Osteoblast (primary cell): ENCODE measurements at regions not wholly inside any gene's neighbourhood (a gene's known extent, or its start where the extent isn't known, plus 50 kb on each side); places are given as distances from the start of the nearest gene placed in this dataset.

Experiments used
- DNase-seq: peaks from one replicate; pipeline ENCODE4 v3.0.0; 2011; ENCODE audit warnings: low spot score, mixed read lengths; ENCODE audit not compliant: insufficient read length; ENCODE audit errors: missing footprints
- H2AFZ ChIP-seq: 2 replicates; pipeline ENCODE4 v1.6.0; 2011; ENCODE audit warnings: mild to moderate bottlenecking, low read length
- H3K27ac ChIP-seq: 2 replicates; pipeline ENCODE4 v1.5.1; 2011; ENCODE audit warnings: mild to moderate bottlenecking, low read depth, low read length, moderate library complexity
- H3K27me3 ChIP-seq: 2 replicates; pipeline ENCODE4 v1.6.0; 2012; ENCODE audit warnings: mild to moderate bottlenecking, control low read depth, inconsistent platforms, low read length, moderate library complexity; ENCODE audit not compliant: insufficient read depth
- H3K36me3 ChIP-seq: 2 replicates; pipeline ENCODE4 v1.5.1; 2011; ENCODE audit warnings: mild to moderate bottlenecking, low read length, control low read depth, moderate library complexity; ENCODE audit not compliant: insufficient read depth
- H3K4me1 ChIP-seq: 2 replicates; pipeline ENCODE4 v1.5.1; 2011; ENCODE audit warnings: mild to moderate bottlenecking, low read length, control low read depth, moderate library complexity; ENCODE audit not compliant: insufficient read depth
- H3K4me2 ChIP-seq: 2 replicates; pipeline ENCODE4 v1.6.0; 2011; ENCODE audit warnings: mild to moderate bottlenecking, low read length; ENCODE audit not compliant: insufficient read depth
- H3K4me3 ChIP-seq: fragments of 200-600 bp; sonication (generic); 3 replicates; pipeline ENCODE4 v1.5.1; 2012; ENCODE audit warnings: mild to moderate bottlenecking, low read length, inconsistent platforms; ENCODE audit not compliant: insufficient read depth
- H3K79me2 ChIP-seq: 2 replicates; pipeline ENCODE4 v1.6.0; 2012; ENCODE audit warnings: mild to moderate bottlenecking, low read length, control low read depth, inconsistent platforms; ENCODE audit not compliant: insufficient read depth
- H3K9me3 ChIP-seq: 2 replicates; pipeline ENCODE4 v1.5.1; 2011; ENCODE audit warnings: low read depth, low read length, control low read depth
- H4K20me1 ChIP-seq: 2 replicates; pipeline ENCODE4 v1.6.0; 2012; ENCODE audit warnings: mild to moderate bottlenecking, low read length, control low read depth; ENCODE audit not compliant: insufficient read depth
- CTCF ChIP-seq: IDR thresholded peaks from 2 replicates; pipeline ENCODE4 v1.5.1; 2011; ENCODE audit warnings: mild to moderate bottlenecking, low read depth, low read length, moderate library complexity; ENCODE audit errors: extremely low read depth

- H2AFZ ChIP-seq: no peak overlapping the region
- H3K27ac ChIP-seq: no peak overlapping the region
- H3K4me1 ChIP-seq: no peaks in the 10 kb centered on the region
- no peak for DNase-seq
- no peaks in the 10 kb centered on the region for H3K79me2 ChIP-seq
- no peak overlapping the region for H3K4me3 ChIP-seq
- no peaks in the 10 kb centered on the region for H3K9me3 ChIP-seq
- no peaks in the 10 kb centered on the region for H3K36me3 ChIP-seq
- H4K20me1 ChIP-seq: no peaks in the 10 kb centered on the region
- H3K27me3 ChIP-seq: no peaks in the 10 kb centered on the region
- no peak for TF ChIP-seq CTCF
- no peak overlapping the region for H3K4me2 ChIP-seq
Measured at GRCh38 chr1:217117973-217118465, 394.8 kb upstream of the ESRRG start.

GRCh38 chr1:217115404-217116380 is 392.5 kb upstream of the ESRRG start:
- H3K36me3 ChIP-seq: no peaks in the 10 kb centered on the region
- H3K27me3 ChIP-seq: no peaks in the 10 kb centered on the region
- DNase-seq: no peak
- H3K4me3 ChIP-seq: no peak overlapping the region
- H3K9me3 ChIP-seq: no peaks in the 10 kb centered on the region
- H4K20me1 ChIP-seq: no peaks in the 10 kb centered on the region
- no peak overlapping the region for H3K27ac ChIP-seq
- no peak for TF ChIP-seq CTCF
- H3K79me2 ChIP-seq: no peaks in the 10 kb centered on the region
- no peak overlapping the region for H3K4me2 ChIP-seq
- H2AFZ ChIP-seq: no peak overlapping the region
- H3K4me1 ChIP-seq: no peaks in the 10 kb centered on the region

- DNase-seq: no peak
- H3K4me2 ChIP-seq: no peak overlapping the region
- H3K4me3 ChIP-seq: no peak overlapping the region
- no peaks in the 10 kb centered on the region for H3K9me3 ChIP-seq
- no peak overlapping the region for H3K27ac ChIP-seq
- no peak for TF ChIP-seq CTCF
- H3K79me2 ChIP-seq: no peaks in the 10 kb centered on the region
- no peaks in the 10 kb centered on the region for H3K4me1 ChIP-seq
- no peak overlapping the region for H2AFZ ChIP-seq
- H3K27me3 ChIP-seq: no peaks in the 10 kb centered on the region
- H4K20me1 ChIP-seq: no peaks in the 10 kb centered on the region
- no peaks in the 10 kb centered on the region for H3K36me3 ChIP-seq
Measured at GRCh38 chr1:217109928-217110327, 386.7 kb upstream of the ESRRG start.

- Histone ChIP-seq H3K79me2 (no peaks in the 10 kb centered on the region), H3K4me2 (no peak overlapping the region), H3K27me3 (no peaks in the 10 kb centered on the region), H3K4me3 (no peak overlapping the region), H3K9me3 (no peaks in the 10 kb centered on the region), H3K36me3 (no peaks in the 10 kb centered on the region), H4K20me1 (no peaks in the 10 kb centered on the region), H3K4me1 (no peaks in the 10 kb centered on the region), H3K27ac (no peak overlapping the region), H2AFZ (no peak overlapping the region)
- TF ChIP-seq CTCF: no peak
- no peak for DNase-seq
Measured at GRCh38 chr1:217106231-217106901, 383.1 kb upstream of the ESRRG start.
